ENCODE measurements at regions not wholly inside any gene's neighbourhood (a gene's known extent, or its start where the extent isn't known, plus 50 kb on each side); places are given as distances from the start of the nearest gene placed in this dataset.
"Not testable (repeated sequence)": the region's sequence is repeated elsewhere in the genome, so short reads cannot be mapped to it uniquely, and the experiment has no call there.

DNA sequence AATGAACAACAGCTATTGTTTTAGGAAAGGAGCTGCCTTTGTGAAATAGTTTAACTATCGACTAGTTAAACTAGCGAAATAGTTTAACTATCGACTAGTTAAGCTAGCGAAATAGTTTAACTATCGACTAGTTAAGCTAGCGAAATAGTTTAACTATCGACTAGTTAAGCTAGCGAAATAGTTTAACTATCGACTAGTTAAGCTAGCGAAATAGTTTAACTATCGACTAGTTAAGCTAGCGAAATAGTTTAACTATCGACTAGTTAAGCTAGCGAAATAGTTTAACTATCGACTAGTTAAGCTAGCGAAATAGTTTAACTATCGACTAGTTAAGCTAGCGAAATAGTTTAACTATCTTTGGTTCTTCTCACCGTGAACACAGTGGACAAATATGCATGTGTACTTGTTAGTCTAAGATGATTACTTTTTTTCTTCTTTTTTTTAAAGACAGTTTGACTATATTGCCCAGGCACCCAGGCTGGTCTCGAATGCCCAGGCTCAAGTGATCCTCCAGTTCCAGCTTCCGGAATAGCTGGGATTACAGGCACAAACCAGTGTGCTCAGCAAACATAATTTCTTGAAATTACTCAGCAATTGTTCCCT lies 76.9 kb downstream of the PTTG1 start:
- not testable (repeated sequence) for TF ChIP-seq POLR2AphosphoS5 (IDR thresholded peaks at IDR 0.05)
- TF ChIP-seq, protein P1, sequence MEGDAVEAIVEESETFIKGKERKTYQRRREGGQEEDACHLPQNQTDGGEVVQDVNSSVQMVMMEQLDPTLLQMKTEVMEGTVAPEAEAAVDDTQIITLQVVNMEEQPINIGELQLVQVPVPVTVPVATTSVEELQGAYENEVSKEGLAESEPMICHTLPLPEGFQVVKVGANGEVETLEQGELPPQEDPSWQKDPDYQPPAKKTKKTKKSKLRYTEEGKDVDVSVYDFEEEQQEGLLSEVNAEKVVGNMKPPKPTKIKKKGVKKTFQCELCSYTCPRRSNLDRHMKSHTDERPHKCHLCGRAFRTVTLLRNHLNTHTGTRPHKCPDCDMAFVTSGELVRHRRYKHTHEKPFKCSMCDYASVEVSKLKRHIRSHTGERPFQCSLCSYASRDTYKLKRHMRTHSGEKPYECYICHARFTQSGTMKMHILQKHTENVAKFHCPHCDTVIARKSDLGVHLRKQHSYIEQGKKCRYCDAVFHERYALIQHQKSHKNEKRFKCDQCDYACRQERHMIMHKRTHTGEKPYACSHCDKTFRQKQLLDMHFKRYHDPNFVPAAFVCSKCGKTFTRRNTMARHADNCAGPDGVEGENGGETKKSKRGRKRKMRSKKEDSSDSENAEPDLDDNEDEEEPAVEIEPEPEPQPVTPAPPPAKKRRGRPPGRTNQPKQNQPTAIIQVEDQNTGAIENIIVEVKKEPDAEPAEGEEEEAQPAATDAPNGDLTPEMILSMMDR (IDR thresholded peaks at IDR 0.05) = not testable (repeated sequence)
